ENCODE measurements at regions not wholly inside any gene's neighbourhood (a gene's known extent, or its start where the extent isn't known, plus 50 kb on each side); places are given as distances from the start of the nearest gene placed in this dataset.

DNA sequence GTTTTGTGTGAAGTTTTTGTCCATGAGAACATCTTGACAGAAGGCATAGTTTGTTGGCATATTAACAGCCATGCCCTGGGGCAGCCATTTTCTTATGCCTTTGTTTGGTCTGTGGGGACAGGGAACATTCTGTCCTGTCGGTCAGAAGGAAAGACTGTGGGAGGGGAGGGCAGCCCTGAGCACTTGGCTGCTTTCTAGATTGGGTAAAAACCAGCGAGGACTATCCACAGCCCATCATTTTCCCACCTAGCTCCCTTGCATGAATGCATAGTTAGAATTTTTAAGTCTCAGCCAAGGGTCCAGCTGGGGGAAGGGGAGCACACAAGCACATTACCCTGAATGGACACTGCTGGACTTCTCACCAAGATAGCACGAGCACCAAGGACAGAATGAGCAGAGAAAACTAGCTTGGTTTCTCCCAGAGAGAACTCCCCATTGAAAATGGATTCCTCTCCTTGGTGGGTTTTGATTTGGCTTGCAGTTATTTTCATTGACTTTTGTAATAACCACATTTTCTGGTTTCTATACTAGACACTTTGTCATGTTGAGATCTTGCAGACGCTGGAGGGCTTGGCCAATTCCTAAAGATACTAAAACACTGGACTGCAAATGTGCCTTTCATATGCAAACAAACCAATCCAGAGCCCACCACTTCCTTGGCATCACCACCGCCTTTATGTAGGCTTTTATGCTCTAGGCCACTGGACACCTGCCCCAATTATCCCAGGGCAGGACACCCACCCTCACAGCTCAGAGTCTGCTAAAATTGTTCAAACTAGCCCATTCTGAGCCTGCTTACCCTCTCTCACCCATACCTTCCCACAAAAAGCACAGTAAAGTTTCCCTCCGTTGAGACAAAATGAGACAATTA is 129.9 kb downstream of the BOD1 start:
- intact Hi-C loops (cut with micrococcal nuclease): no loop called here
- H4K20me1 ChIP-seq (replicated peaks; ENCODE audit: control insufficient read depth, extremely low read depth, insufficient read depth, low read length): no peaks in the 10 kb centered on the region
- no peaks in the 10 kb centered on the region for H3K9me3 ChIP-seq (replicated peaks; ENCODE audit: control insufficient read depth, insufficient read depth, low read length)
- no peak overlapping the region for H3K4me2 ChIP-seq (ENCODE audit: insufficient read depth, low read length)
- no peaks in the 10 kb centered on the region for H3K27me3 ChIP-seq (ENCODE audit: control insufficient read depth in 2 of 2, insufficient read depth in 2 of 2, low read length in 2 of 2)
- H3K9ac ChIP-seq (replicated peaks; ENCODE audit: extremely low read depth, insufficient read depth, low read length): no peak overlapping the region
- TF ChIP-seq FOS (IDR thresholded peaks at IDR 0.05; ENCODE audit: borderline replicate concordance, insufficient read depth, low read length) (no peak), POLR2AphosphoS5 (IDR thresholded peaks at IDR 0.05; ENCODE audit: insufficient read depth, low read depth, low read length) (no peak), EZH2 (IDR thresholded peaks at IDR 0.05; ENCODE audit: borderline replicate concordance, low read depth, low read length, severe bottlenecking) (no peak), MAX (IDR thresholded peaks at IDR 0.05; ENCODE audit: insufficient read depth, insufficient read length) (no peak), MYC (IDR thresholded peaks at IDR 0.05; ENCODE audit: low read depth, low read length) (no peak)
- TF ChIP-seq, protein P1, sequence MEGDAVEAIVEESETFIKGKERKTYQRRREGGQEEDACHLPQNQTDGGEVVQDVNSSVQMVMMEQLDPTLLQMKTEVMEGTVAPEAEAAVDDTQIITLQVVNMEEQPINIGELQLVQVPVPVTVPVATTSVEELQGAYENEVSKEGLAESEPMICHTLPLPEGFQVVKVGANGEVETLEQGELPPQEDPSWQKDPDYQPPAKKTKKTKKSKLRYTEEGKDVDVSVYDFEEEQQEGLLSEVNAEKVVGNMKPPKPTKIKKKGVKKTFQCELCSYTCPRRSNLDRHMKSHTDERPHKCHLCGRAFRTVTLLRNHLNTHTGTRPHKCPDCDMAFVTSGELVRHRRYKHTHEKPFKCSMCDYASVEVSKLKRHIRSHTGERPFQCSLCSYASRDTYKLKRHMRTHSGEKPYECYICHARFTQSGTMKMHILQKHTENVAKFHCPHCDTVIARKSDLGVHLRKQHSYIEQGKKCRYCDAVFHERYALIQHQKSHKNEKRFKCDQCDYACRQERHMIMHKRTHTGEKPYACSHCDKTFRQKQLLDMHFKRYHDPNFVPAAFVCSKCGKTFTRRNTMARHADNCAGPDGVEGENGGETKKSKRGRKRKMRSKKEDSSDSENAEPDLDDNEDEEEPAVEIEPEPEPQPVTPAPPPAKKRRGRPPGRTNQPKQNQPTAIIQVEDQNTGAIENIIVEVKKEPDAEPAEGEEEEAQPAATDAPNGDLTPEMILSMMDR (IDR thresholded peaks at IDR 0.05; ENCODE audit: extremely low read depth in 1 of 2, insufficient read depth in 1 of 2, low read depth in 1 of 2, low read length in 2 of 2): no peak
- ChIA-PET CTCF (no interaction called here), POLR2A (no interaction called here)
- H3K36me3 ChIP-seq (ENCODE audit: control insufficient read depth in 2 of 2, extremely low read depth in 1 of 2, insufficient read depth in 2 of 2, low read length in 2 of 2): no peaks in the 10 kb centered on the region
- FAIRE-seq (no peak), DNase-seq (ENCODE audit: low read depth, low spot score) (no peak)
- no TSS peak for BruUV-seq (replicated peaks)
- no peak overlapping the region for H2AFZ ChIP-seq (ENCODE audit: low read depth, low read length)
- no peak overlapping the region for H3K27ac ChIP-seq (ENCODE audit: insufficient read depth, low read depth, low read length)
- H3K79me2 ChIP-seq (ENCODE audit: control insufficient read depth, insufficient read depth, low read length): no peaks in the 10 kb centered on the region
- no peaks in the 10 kb centered on the region for H3K4me1 ChIP-seq (ENCODE audit: control insufficient read depth, extremely low read depth, insufficient read depth, low read length)
- H3K4me3 ChIP-seq (replicated peaks in 1 of 3; ENCODE audit: insufficient read depth in 1 of 3, low read depth in 1 of 3, low read length in 3 of 3): no peak overlapping the region
- H3K9me1 ChIP-seq (replicated peaks; ENCODE audit: control insufficient read depth, extremely low read depth, insufficient read depth, low read length): no peaks in the 10 kb centered on the region
- dilution Hi-C loops (cut with MboI; ENCODE audit: extremely low pct_ligation_motif_present, low sequenced_read_pairs): no loop called here
